ENCODE measurements at regions not wholly inside any gene's neighbourhood (a gene's known extent, or its start where the extent isn't known, plus 50 kb on each side); places are given as distances from the start of the nearest gene placed in this dataset.

DNA sequence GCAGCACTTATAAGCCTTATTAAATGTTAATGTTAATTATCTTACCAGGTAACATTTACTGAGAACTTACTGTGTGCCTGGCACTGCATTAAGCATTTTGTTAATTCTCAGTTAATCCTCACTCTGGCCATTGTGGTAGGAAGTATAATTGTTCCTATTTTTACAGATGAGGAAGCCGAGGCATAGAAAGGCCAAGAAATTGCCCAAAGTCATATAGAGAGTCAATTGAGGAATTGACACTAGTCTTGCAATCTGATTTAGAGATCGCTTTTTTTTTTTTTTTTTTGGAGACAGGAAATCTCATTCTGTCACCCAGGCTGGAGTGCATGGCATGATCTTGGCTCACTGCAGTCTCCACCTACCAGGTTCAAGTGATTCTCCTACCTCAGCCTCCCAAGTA lies 132.6 kb upstream of the PROK2 start:
- Histone ChIP-seq H3K4me2 (ENCODE audit: low read depth, low read length, poor library complexity, severe bottlenecking) (no peak overlapping the region), H2AFZ (ENCODE audit: low read depth, low read length, severe bottlenecking) (no peak overlapping the region), H4K20me1 (ENCODE audit: low read depth, low read length) (no peaks in the 10 kb centered on the region), H3K27me3 (ENCODE audit: low read length) (no peaks in the 10 kb centered on the region), H3K9me2 (replicated peaks; ENCODE audit: insufficient read depth, low read length) (no peaks in the 10 kb centered on the region), H3K4me3 (ENCODE audit: insufficient read depth, low read length, poor library complexity, severe bottlenecking) (no peak overlapping the region), H3F3A (ENCODE audit: insufficient read depth) (no peaks in the 10 kb centered on the region), H3K79me2 (ENCODE audit: insufficient read depth, low read length) (no peaks in the 10 kb centered on the region), H3K9me3 (ENCODE audit: insufficient read depth, low read length) (no peaks in the 10 kb centered on the region), H3K27ac (ENCODE audit: low read depth, low read length) (no peak overlapping the region), H3K36me3 (ENCODE audit: low read length) (no peaks in the 10 kb centered on the region), H3K9ac (ENCODE audit: low read length) (no peak overlapping the region)
- TF ChIP-seq, protein P1, sequence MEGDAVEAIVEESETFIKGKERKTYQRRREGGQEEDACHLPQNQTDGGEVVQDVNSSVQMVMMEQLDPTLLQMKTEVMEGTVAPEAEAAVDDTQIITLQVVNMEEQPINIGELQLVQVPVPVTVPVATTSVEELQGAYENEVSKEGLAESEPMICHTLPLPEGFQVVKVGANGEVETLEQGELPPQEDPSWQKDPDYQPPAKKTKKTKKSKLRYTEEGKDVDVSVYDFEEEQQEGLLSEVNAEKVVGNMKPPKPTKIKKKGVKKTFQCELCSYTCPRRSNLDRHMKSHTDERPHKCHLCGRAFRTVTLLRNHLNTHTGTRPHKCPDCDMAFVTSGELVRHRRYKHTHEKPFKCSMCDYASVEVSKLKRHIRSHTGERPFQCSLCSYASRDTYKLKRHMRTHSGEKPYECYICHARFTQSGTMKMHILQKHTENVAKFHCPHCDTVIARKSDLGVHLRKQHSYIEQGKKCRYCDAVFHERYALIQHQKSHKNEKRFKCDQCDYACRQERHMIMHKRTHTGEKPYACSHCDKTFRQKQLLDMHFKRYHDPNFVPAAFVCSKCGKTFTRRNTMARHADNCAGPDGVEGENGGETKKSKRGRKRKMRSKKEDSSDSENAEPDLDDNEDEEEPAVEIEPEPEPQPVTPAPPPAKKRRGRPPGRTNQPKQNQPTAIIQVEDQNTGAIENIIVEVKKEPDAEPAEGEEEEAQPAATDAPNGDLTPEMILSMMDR (IDR thresholded peaks at IDR 0.05; ENCODE audit: insufficient read depth, low read length, poor library complexity, severe bottlenecking), result no peak
- no peak for TF ChIP-seq EZH2phosphoT487 (conservative IDR thresholded peaks at IDR 0.05; ENCODE audit: low read length)

GRCh38 chr3:71916747-71917369 lies 131.9 kb upstream of the PROK2 start:
- H3K4me2 ChIP-seq (ENCODE audit: low read depth, low read length, poor library complexity, severe bottlenecking), result no peak overlapping the region
- no peaks in the 10 kb centered on the region for H3K36me3 ChIP-seq (ENCODE audit: low read length)
- no peaks in the 10 kb centered on the region for H3K79me2 ChIP-seq (ENCODE audit: insufficient read depth, low read length)
- no peaks in the 10 kb centered on the region for H3K9me2 ChIP-seq (replicated peaks; ENCODE audit: insufficient read depth, low read length)
- no peaks in the 10 kb centered on the region for H3K27me3 ChIP-seq (ENCODE audit: low read length)
- H3K27ac ChIP-seq (ENCODE audit: low read depth, low read length), result no peak overlapping the region
- no peaks in the 10 kb centered on the region for H4K20me1 ChIP-seq (ENCODE audit: low read depth, low read length)
- TF ChIP-seq, protein P1 (IDR thresholded peaks at IDR 0.05; ENCODE audit: insufficient read depth, low read length, poor library complexity, severe bottlenecking), result no peak
- TF ChIP-seq EZH2phosphoT487 (conservative IDR thresholded peaks at IDR 0.05; ENCODE audit: low read length), result no peak
- no peaks in the 10 kb centered on the region for H3K9me3 ChIP-seq (ENCODE audit: insufficient read depth, low read length)
- H3F3A ChIP-seq (ENCODE audit: insufficient read depth), result no peaks in the 10 kb centered on the region
- H3K4me3 ChIP-seq (ENCODE audit: insufficient read depth, low read length, poor library complexity, severe bottlenecking), result no peak overlapping the region
- no peak overlapping the region for H2AFZ ChIP-seq (ENCODE audit: low read depth, low read length, severe bottlenecking)
- H3K9ac ChIP-seq (ENCODE audit: low read length), result no peak overlapping the region

DNA sequence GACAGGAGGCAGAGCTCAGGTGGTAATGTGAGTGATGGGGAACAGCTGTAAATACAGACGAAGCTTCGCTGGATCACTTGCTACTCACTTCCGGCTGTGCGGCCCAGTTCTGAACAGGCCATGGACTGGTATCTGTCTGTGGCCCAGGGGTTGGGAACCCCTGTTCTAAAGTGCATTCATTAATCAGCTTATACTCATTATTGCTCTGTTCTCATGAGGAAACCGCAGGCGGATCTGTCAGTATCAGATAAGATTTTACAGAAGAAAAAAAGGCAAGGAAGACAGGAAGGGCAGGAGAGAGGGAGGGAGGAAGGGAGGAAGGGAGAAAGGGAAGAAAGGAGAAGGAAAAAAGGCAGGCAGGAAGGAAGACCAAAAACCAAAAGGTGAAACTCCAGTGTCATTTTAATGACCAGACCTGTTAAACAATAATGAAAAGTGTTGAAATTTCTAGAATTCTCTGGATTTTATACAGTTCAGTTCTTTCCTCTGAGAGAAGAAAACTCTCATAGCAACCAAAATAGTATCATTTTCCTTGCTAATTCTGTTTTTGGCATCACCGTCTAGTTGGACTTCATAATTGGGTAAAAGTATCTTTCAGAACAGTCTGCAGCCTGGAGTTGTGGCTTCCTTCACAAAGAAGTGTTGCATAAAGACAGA lies 128.0 kb upstream of the PROK2 start:
- TF ChIP-seq EZH2phosphoT487 (conservative IDR thresholded peaks at IDR 0.05; ENCODE audit: low read length), result no peak
- TF ChIP-seq, protein P1 (IDR thresholded peaks at IDR 0.05; ENCODE audit: insufficient read depth, low read length, poor library complexity, severe bottlenecking), result no peak
- no peak overlapping the region for H3K27ac ChIP-seq (ENCODE audit: low read depth, low read length)
- no peaks in the 10 kb centered on the region for H4K20me1 ChIP-seq (ENCODE audit: low read depth, low read length)
- H2AFZ ChIP-seq (ENCODE audit: low read depth, low read length, severe bottlenecking), result no peak overlapping the region
- H3K27me3 ChIP-seq (ENCODE audit: low read length), result no peaks in the 10 kb centered on the region
- H3K79me2 ChIP-seq (ENCODE audit: insufficient read depth, low read length), result no peaks in the 10 kb centered on the region
- H3K9me2 ChIP-seq (replicated peaks; ENCODE audit: insufficient read depth, low read length), result no peaks in the 10 kb centered on the region
- no peak overlapping the region for H3K4me3 ChIP-seq (ENCODE audit: insufficient read depth, low read length, poor library complexity, severe bottlenecking)
- no peaks in the 10 kb centered on the region for H3K9me3 ChIP-seq (ENCODE audit: insufficient read depth, low read length)
- H3F3A ChIP-seq (ENCODE audit: insufficient read depth), result no peaks in the 10 kb centered on the region
- no peaks in the 10 kb centered on the region for H3K36me3 ChIP-seq (ENCODE audit: low read length)
- H3K9ac ChIP-seq (ENCODE audit: low read length), result no peak overlapping the region
- no peak overlapping the region for H3K4me2 ChIP-seq (ENCODE audit: low read depth, low read length, poor library complexity, severe bottlenecking)

Measured in SU-DHL-6 (cell line).